ENCODE measurements at regions not wholly inside any gene's neighbourhood (a gene's known extent, or its start where the extent isn't known, plus 50 kb on each side); places are given as distances from the start of the nearest gene placed in this dataset.

DNA sequence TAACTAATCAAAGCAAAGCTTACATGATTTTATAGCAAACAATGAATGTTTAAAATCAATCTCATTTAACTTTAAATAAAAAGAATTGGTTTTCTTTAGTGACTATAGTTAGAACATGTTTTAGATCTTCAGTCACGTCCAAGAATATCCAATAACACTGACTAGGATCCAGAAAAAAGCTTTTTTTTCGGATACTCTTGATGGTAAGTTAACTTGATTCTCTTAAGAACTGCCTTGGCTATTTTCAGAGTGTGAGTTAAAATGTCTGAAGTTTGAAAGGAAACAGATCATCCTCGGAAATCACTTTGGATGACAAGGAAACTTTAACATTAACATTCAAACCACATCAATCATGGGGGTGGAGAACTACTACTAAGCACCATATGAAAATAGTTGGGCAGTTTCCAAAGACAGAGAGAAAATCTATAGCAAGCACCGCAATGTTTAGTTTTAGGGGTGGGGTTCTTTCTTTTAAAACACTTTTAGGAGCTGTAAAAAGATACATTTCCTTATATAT lies 83.7 kb upstream of the SLC27A6 start:
- H3K9ac ChIP-seq (ENCODE audit: insufficient read depth, low read depth, low read length): no peak overlapping the region
- no peak overlapping the region for H3K4me3 ChIP-seq (replicated peaks in 1 of 3; ENCODE audit: insufficient read depth in 1 of 3, low read depth in 2 of 3, low read length in 3 of 3)
- TF ChIP-seq, protein P1, sequence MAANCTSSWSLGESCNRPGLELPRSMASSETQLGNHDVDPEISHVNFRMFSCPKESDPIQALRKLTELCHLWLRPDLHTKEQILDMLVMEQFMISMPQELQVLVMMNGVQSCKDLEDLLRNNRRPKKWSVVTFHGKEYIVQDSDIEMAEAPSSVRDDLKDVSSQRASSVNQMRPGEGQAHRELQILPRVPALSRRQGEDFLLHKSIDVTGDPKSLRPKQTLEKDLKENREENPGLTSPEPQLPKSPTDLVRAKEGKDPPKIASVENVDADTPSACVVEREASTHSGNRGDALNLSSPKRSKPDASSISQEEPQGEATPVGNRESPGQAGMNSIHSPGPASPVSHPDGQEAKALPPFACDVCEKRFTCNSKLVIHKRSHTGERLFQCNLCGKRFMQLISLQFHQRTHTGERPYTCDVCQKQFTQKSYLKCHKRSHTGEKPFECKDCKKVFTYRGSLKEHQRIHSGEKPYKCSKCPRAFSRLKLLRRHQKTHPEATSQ (CRISPR knock-in tag; IDR thresholded peaks at IDR 0.05; ENCODE audit: borderline replicate concordance): no peak
- TF ChIP-seq, protein P2, sequence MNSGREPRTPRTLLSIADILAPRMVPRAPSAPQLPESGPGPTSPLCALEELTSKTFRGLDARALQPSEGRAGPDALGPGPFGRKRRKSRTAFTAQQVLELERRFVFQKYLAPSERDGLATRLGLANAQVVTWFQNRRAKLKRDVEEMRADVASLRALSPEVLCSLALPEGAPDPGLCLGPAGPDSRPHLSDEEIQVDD (CRISPR knock-in tag; IDR thresholded peaks at IDR 0.05; ENCODE audit: borderline replicate concordance): no peak
- TF ChIP-seq ZNF264 (CRISPR knock-in tag; IDR thresholded peaks at IDR 0.05) (no peak), ZNF253 (CRISPR knock-in tag; IDR thresholded peaks at IDR 0.05; ENCODE audit: borderline replicate concordance) (no peak), FOXM1 (CRISPR knock-in tag; IDR thresholded peaks at IDR 0.05) (no peak), ZNF883 (CRISPR knock-in tag; IDR thresholded peaks at IDR 0.05; ENCODE audit: not compliant biosample characterization) (no peak)
- TF ChIP-seq, protein P3, sequence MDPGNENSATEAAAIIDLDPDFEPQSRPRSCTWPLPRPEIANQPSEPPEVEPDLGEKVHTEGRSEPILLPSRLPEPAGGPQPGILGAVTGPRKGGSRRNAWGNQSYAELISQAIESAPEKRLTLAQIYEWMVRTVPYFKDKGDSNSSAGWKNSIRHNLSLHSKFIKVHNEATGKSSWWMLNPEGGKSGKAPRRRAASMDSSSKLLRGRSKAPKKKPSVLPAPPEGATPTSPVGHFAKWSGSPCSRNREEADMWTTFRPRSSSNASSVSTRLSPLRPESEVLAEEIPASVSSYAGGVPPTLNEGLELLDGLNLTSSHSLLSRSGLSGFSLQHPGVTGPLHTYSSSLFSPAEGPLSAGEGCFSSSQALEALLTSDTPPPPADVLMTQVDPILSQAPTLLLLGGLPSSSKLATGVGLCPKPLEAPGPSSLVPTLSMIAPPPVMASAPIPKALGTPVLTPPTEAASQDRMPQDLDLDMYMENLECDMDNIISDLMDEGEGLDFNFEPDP (CRISPR knock-in tag; conservative IDR thresholded peaks at IDR 0.05): no peak
- TF ChIP-seq, protein P4, sequence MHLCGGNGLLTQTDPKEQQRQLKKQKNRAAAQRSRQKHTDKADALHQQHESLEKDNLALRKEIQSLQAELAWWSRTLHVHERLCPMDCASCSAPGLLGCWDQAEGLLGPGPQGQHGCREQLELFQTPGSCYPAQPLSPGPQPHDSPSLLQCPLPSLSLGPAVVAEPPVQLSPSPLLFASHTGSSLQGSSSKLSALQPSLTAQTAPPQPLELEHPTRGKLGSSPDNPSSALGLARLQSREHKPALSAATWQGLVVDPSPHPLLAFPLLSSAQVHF (CRISPR knock-in tag; IDR thresholded peaks at IDR 0.05): no peak
- TF ChIP-seq, protein P5, sequence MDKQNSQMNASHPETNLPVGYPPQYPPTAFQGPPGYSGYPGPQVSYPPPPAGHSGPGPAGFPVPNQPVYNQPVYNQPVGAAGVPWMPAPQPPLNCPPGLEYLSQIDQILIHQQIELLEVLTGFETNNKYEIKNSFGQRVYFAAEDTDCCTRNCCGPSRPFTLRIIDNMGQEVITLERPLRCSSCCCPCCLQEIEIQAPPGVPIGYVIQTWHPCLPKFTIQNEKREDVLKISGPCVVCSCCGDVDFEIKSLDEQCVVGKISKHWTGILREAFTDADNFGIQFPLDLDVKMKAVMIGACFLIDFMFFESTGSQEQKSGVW (CRISPR knock-in tag; IDR thresholded peaks at IDR 0.05; ENCODE audit: borderline replicate concordance): no peak
- TF ChIP-seq, protein P6, sequence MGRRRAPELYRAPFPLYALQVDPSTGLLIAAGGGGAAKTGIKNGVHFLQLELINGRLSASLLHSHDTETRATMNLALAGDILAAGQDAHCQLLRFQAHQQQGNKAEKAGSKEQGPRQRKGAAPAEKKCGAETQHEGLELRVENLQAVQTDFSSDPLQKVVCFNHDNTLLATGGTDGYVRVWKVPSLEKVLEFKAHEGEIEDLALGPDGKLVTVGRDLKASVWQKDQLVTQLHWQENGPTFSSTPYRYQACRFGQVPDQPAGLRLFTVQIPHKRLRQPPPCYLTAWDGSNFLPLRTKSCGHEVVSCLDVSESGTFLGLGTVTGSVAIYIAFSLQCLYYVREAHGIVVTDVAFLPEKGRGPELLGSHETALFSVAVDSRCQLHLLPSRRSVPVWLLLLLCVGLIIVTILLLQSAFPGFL (CRISPR knock-in tag; IDR thresholded peaks at IDR 0.05): no peak
- in situ Hi-C loops (cut with HindIII; ENCODE audit: extremely low pct_ligation_motif_present, low pct_unique_long_range_greater_than_20kb) (no loop called here), intact Hi-C loops (cut with micrococcal nuclease; ENCODE audit: unreplicated experiment) (no loop called here)
- no peak overlapping the region for H3K4me2 ChIP-seq (ENCODE audit: low read depth, low read length)
- no peak overlapping the region for H2AFZ ChIP-seq (ENCODE audit: low read length)
- H3K9me3 ChIP-seq (ENCODE audit: low read length): no peaks in the 10 kb centered on the region
- no peaks in the 10 kb centered on the region for H3K4me1 ChIP-seq (ENCODE audit: insufficient read depth, low read length)
- no peaks in the 10 kb centered on the region for H3K36me3 ChIP-seq (replicated peaks in 1 of 2; ENCODE audit: control insufficient read depth in 1 of 2, insufficient read depth in 2 of 2, low read length in 2 of 2)
- ATAC-seq (no peak), DNase-seq (ENCODE audit: low spot score) (no peak), FAIRE-seq (no peak)
- ChIA-PET CTCF (ENCODE audit: low intra/inter-chr PET ratio, low total read pairs) (no interaction called here), POLR2A (no interaction called here)
- WGBS (ENCODE audit: low lambda C conversion rate): 5% methylated on average over 4 of the region's 4 CpGs
- H4K20me1 ChIP-seq (ENCODE audit: insufficient read depth, low read length): no peaks in the 10 kb centered on the region
- H3K79me2 ChIP-seq (ENCODE audit: insufficient read depth, low read length): no peaks in the 10 kb centered on the region
- BruUV-seq (replicated peaks): no TSS peak
- no peaks in the 10 kb centered on the region for H3K27me3 ChIP-seq (ENCODE audit: control insufficient read depth in 1 of 2, insufficient read depth in 2 of 2, low read length in 2 of 2)
- no peak overlapping the region for H3K27ac ChIP-seq (ENCODE audit: extremely low read length, insufficient read depth, low read length)

Data from HepG2 (cell line).